H9 (cell line): ENCODE measurements at regions not wholly inside any gene's neighbourhood (a gene's known extent, or its start where the extent isn't known, plus 50 kb on each side); places are given as distances from the start of the nearest gene placed in this dataset.

ENCODE experiments used
- DNase-seq: peaks from one replicate; pipeline ENCODE4 v3.0.0-alpha.2; 2017
- H2AFZ ChIP-seq: one replicate; pipeline ENCODE4 v1.6.1; 2013; ENCODE audit warnings: mild to moderate bottlenecking, low read length, control low read depth, moderate library complexity
- H2AK5ac ChIP-seq: 2 replicates; pipeline ENCODE4 v1.6.1; 2013; ENCODE audit warnings: low read length, control low read depth, mixed read lengths; ENCODE audit not compliant: insufficient read length
- H2BK120ac ChIP-seq: one replicate; pipeline ENCODE4 v1.6.1; 2013; ENCODE audit warnings: low read depth, mild to moderate bottlenecking, low read length, control low read depth, inconsistent platforms; ENCODE audit not compliant: poor library complexity, severe bottlenecking
- H2BK12ac ChIP-seq: 2 replicates; pipeline ENCODE4 v1.6.1; 2013; ENCODE audit warnings: low read length, control low read depth, mixed read lengths, low read depth; ENCODE audit not compliant: insufficient read length
- H2BK15ac ChIP-seq: 2 replicates; pipeline ENCODE4 v1.6.1; 2013; ENCODE audit warnings: low read depth, low read length, control low read depth
- H2BK20ac ChIP-seq: one replicate; pipeline ENCODE4 v1.6.1; 2013; ENCODE audit warnings: low read depth, mild to moderate bottlenecking, low read length, control low read depth, inconsistent platforms; ENCODE audit not compliant: poor library complexity, severe bottlenecking
- H2BK5ac ChIP-seq: 2 replicates; pipeline ENCODE4 v1.6.1; 2013; ENCODE audit warnings: low read length, control low read depth, mixed read lengths; ENCODE audit not compliant: insufficient read length
- H3K14ac ChIP-seq: 2 replicates; pipeline ENCODE4 v1.6.1; 2013; ENCODE audit warnings: low read length, control low read depth; ENCODE audit not compliant: insufficient read depth
- H3K18ac ChIP-seq: 2 replicates; pipeline ENCODE4 v1.6.1; 2013; ENCODE audit warnings: low read depth, mild to moderate bottlenecking, mixed read lengths, low read length, control low read depth; ENCODE audit not compliant: insufficient read length
- H3K23ac ChIP-seq: 2 replicates; pipeline ENCODE4 v1.6.1; 2013; ENCODE audit warnings: low read length, control low read depth, mixed read lengths, low read depth; ENCODE audit not compliant: insufficient read length
- H3K23me2 ChIP-seq: 2 replicates; pipeline ENCODE4 v1.6.1; 2013; ENCODE audit warnings: low read depth, mild to moderate bottlenecking, mixed read lengths, low read length, control low read depth; ENCODE audit not compliant: insufficient read length, poor library complexity, severe bottlenecking
- H3K27ac ChIP-seq: 2 replicates; pipeline ENCODE4 v1.5.1; 2013; ENCODE audit warnings: low read length, control low read depth, mixed read lengths, low read depth; ENCODE audit not compliant: insufficient read length
- H3K27me3 ChIP-seq: 2 replicates; pipeline ENCODE4 v1.6.1; 2013; ENCODE audit warnings: low read length, control low read depth, inconsistent platforms; ENCODE audit not compliant: insufficient read depth
- H3K4ac ChIP-seq: 2 replicates; pipeline ENCODE4 v1.6.1; 2013; ENCODE audit warnings: low read depth, mild to moderate bottlenecking, control low read depth, inconsistent platforms, low read length, moderate library complexity
- H3K4me1 ChIP-seq: 2 replicates; pipeline ENCODE4 v1.6.1; 2013; ENCODE audit warnings: low read length, control low read depth, inconsistent platforms; ENCODE audit not compliant: insufficient read depth
- H3K4me2 ChIP-seq: 2 replicates; pipeline ENCODE4 v1.6.1; 2013; ENCODE audit warnings: low read length, control low read depth, mixed read lengths; ENCODE audit not compliant: insufficient read length, insufficient read depth
- H3K56ac ChIP-seq: 2 replicates; pipeline ENCODE4 v1.6.1; 2013; ENCODE audit warnings: low read depth, mild to moderate bottlenecking, mixed read lengths, low read length, control low read depth; ENCODE audit not compliant: insufficient read length
- H3K79me1 ChIP-seq: 2 replicates; pipeline ENCODE4 v1.6.1; 2013; ENCODE audit warnings: low read depth, mild to moderate bottlenecking, moderate library complexity, low read length, control low read depth, inconsistent platforms; ENCODE audit not compliant: insufficient read depth, poor library complexity, severe bottlenecking
- H3K79me2 ChIP-seq: 2 replicates; pipeline ENCODE4 v1.6.1; 2013; ENCODE audit warnings: low read length, control low read depth, inconsistent platforms; ENCODE audit not compliant: insufficient read depth
- H3K9ac ChIP-seq: 2 replicates; pipeline ENCODE4 v1.6.1; 2013; ENCODE audit warnings: low read length, control low read depth, mixed read lengths; ENCODE audit not compliant: insufficient read length; ENCODE audit errors: extremely low read depth
- H3K9me3 ChIP-seq: one replicate; pipeline ENCODE4 v1.6.1; 2013; ENCODE audit warnings: low read depth, low read length, inconsistent platforms; ENCODE audit not compliant: control insufficient read depth
- H3T11ph ChIP-seq: one replicate; pipeline ENCODE4 v1.6.1; 2013; ENCODE audit warnings: mild to moderate bottlenecking, low read length, control low read depth, inconsistent platforms
- H4K20me1 ChIP-seq: one replicate; pipeline ENCODE4 v1.6.1; 2013; ENCODE audit not compliant: control insufficient read depth, insufficient read length, insufficient read depth
- H4K5ac ChIP-seq: 2 replicates; pipeline ENCODE4 v1.6.1; 2013; ENCODE audit warnings: low read depth, mild to moderate bottlenecking, mixed read lengths, low read length, control low read depth; ENCODE audit not compliant: insufficient read length
- H4K8ac ChIP-seq: replicated peaks from 2 replicates; pipeline ENCODE4 v1.6.1; 2013; ENCODE audit warnings: low read length, control low read depth, mixed read lengths, low read depth; ENCODE audit not compliant: insufficient read length
- H4K91ac ChIP-seq: 2 replicates; pipeline ENCODE4 v1.6.1; 2013; ENCODE audit warnings: low read depth, mild to moderate bottlenecking, moderate library complexity, mixed read lengths, low read length, control low read depth; ENCODE audit not compliant: insufficient read length
- H3K27ac Mint-ChIP-seq, 3 experiments: 2 replicates in 2 of 3; 3 replicates in 1 of 3; pipeline ENCODE4 v1.8.0; 2020 to 2021; ENCODE audit warnings: mixed read lengths in 3 of 3, mild to moderate bottlenecking in 1 of 3, moderate library complexity in 1 of 3
- H3K27me3 Mint-ChIP-seq: 2 replicates; pipeline ENCODE4 v1.8.0; 2021; ENCODE audit warnings: low read depth, mild to moderate bottlenecking, moderate library complexity, mixed read lengths
- H3K36me3 Mint-ChIP-seq, 3 experiments: 2 replicates in 2 of 3; 3 replicates in 1 of 3; pipeline ENCODE4 v1.8.0; 2020 to 2021; ENCODE audit warnings: low read depth in 3 of 3, mixed read lengths in 3 of 3; ENCODE audit not compliant: insufficient read depth in 1 of 3
- H3K4me1 Mint-ChIP-seq, 2 experiments: 2 replicates each; pipeline ENCODE4 v1.8.0; 2020; ENCODE audit warnings: mixed read lengths in 2 of 2
- H3K4me3 Mint-ChIP-seq, 2 experiments: 2 replicates in 1 of 2; 3 replicates in 1 of 2; pipeline ENCODE4 v1.8.0; 2020 to 2021; ENCODE audit warnings: mild to moderate bottlenecking in 2 of 2, mixed read lengths in 2 of 2, moderate library complexity in 1 of 2
- H3K9me3 Mint-ChIP-seq, 2 experiments: 2 replicates in 1 of 2; 3 replicates in 1 of 2; pipeline ENCODE4 v1.8.0; 2020; ENCODE audit warnings: mild to moderate bottlenecking in 2 of 2, mixed read lengths in 2 of 2, moderate library complexity in 1 of 2
- CTCF ChIP-seq: fragments of 200-600 bp; sonication (generic); conservative IDR thresholded peaks from 3 replicates; pipeline ENCODE4 v1.8.0; 2021; ENCODE audit warnings: antibody characterized with exemption, mild to moderate bottlenecking
- WGBS: extraction: QIAGEN DNeasy Blood & Tissue Kit; methylation state at CpG from one replicate; pipeline ENCODE4 v1.1.7; 2013; ENCODE audit warnings: missing lambda C conversion rate, low lambda C conversion rate, mixed read lengths; ENCODE audit not compliant: insufficient read length; ENCODE audit errors: extremely low coverage; 5-methylcytosine and 5-hydroxymethylcytosine counted together

GRCh38 chr7:54476609-54477008 lies 65.6 kb upstream of the VSTM2A start:
- H4K91ac ChIP-seq = no peak overlapping the region
- H2BK120ac ChIP-seq = no peak overlapping the region
- no peak for DNase-seq
- H4K5ac ChIP-seq = no peak overlapping the region
- H3K79me2 ChIP-seq = no peaks in the 10 kb centered on the region
- H3K27ac ChIP-seq = no peak overlapping the region
- H2BK20ac ChIP-seq = no peak overlapping the region
- H4K8ac ChIP-seq = no peak overlapping the region
- H2BK15ac ChIP-seq = no peak overlapping the region
- H3K36me3 Mint-ChIP-seq = peaks cover 0 to 1% (median 0%) of the 10 kb centered on the region in 3 experiments; a peak in 2 of 7 replicates
- no peak overlapping the region for H3K4me3 Mint-ChIP-seq
- WGBS = no CpG with 5 or more reads among the region's 1 CpG
- no peaks in the 10 kb centered on the region for H3K27me3 Mint-ChIP-seq
- H3K9me3 ChIP-seq = no peaks in the 10 kb centered on the region
- H3K4me1 ChIP-seq = no peaks in the 10 kb centered on the region
- no peaks in the 10 kb centered on the region for H3K27me3 ChIP-seq
- H3K79me1 ChIP-seq = no peaks in the 10 kb centered on the region
- no peak overlapping the region for H2AK5ac ChIP-seq
- H2BK5ac ChIP-seq = no peak overlapping the region
- no peak overlapping the region for H3K27ac Mint-ChIP-seq
- H3K4ac ChIP-seq = no peak overlapping the region
- no peak overlapping the region for H3K14ac ChIP-seq
- H2AFZ ChIP-seq = no peak overlapping the region
- H3K4me1 Mint-ChIP-seq = no peaks in the 10 kb centered on the region
- no peaks in the 10 kb centered on the region for H3K23me2 ChIP-seq
- H3K9ac ChIP-seq = no peak overlapping the region
- no peak overlapping the region for H3K4me2 ChIP-seq
- no peaks in the 10 kb centered on the region for H4K20me1 ChIP-seq
- no peak for TF ChIP-seq CTCF
- no peak overlapping the region for H3K56ac ChIP-seq
- H3K9me3 Mint-ChIP-seq = peaks cover 0 to 4% of the 10 kb centered on the region in 2 experiments; a peak in 2 of 5 replicates
- H3K23ac ChIP-seq = no peak overlapping the region
- H3K18ac ChIP-seq = no peak overlapping the region
- no peak overlapping the region for H3T11ph ChIP-seq
- no peak overlapping the region for H2BK12ac ChIP-seq
